Psoas muscle (tissue), 7 donors: ENCODE measurements at regions not wholly inside any gene's neighbourhood (a gene's known extent, or its start where the extent isn't known, plus 50 kb on each side); places are given as distances from the start of the nearest gene placed in this dataset.

Experiments used
- ATAC-seq, 4 donors: fragments of 200-7000 bp; cut with Tn5 transposase; one replicate each; pipeline ENCODE4 v1.9.1; 2020; ENCODE audit warnings: moderate library complexity in 3 of 4, mild to moderate bottlenecking in 2 of 4
- DNase-seq, 2 donors: peaks; one replicate each; pipeline ENCODE4 v3.0.0-alpha.2; 2020
- H3K27ac ChIP-seq: fragments of 200-600 bp; one replicate; pipeline ENCODE4 v1.8.0; 2022
- H3K27me3 ChIP-seq, 3 donors: fragments of 200-600 bp in 1 of 3; one replicate each; pipeline versions ENCODE4 v1.6.1 to v1.8.0; 2013 to 2022; ENCODE audit warnings: low read length in 2 of 3, mild to moderate bottlenecking in 2 of 3, moderate library complexity in 1 of 3; ENCODE audit not compliant: insufficient read depth in 3 of 3
- H3K36me3 ChIP-seq, 2 donors: fragments of 200-600 bp in 1 of 2; one replicate each; pipeline versions ENCODE4 v1.6.1 to v1.8.0; 2013 to 2022; ENCODE audit warnings: low read depth in 1 of 2, mild to moderate bottlenecking in 1 of 2, moderate library complexity in 1 of 2; ENCODE audit not compliant: insufficient read depth in 1 of 2
- H3K4me1 ChIP-seq: fragments of 200-600 bp; one replicate; pipeline ENCODE4 v1.8.0; 2022
- H3K4me3 ChIP-seq: fragments of 200-600 bp; one replicate; pipeline ENCODE4 v1.8.0; 2022; ENCODE audit warnings: mild to moderate bottlenecking
- H3K9me3 ChIP-seq: fragments of 200-600 bp; one replicate; pipeline ENCODE4 v1.8.0; 2022
- CTCF ChIP-seq: fragments of 200-600 bp; IDR thresholded peaks from one replicate; pipeline ENCODE4 v1.8.0; 2022; ENCODE audit warnings: antibody characterized with exemption
- WGBS, 3 donors: extraction: QIAGEN DNeasy Blood & Tissue Kit; methylation state at CpG; one replicate each; pipeline versions ENCODE4 v1.1.6 to v1.1.7; 2013; 5-methylcytosine and 5-hydroxymethylcytosine counted together
- intact Hi-C, 2 donors: fragments of 100-400 bp; cut with DNase I; formaldehyde crosslinking; loops; one replicate each; pipeline versions ENCODE4 v1.11.0 to v1.14.2; 2022
- donor health status: healthy with polysubstance abuse.
- donor health status: DM: no; HTN: no; CAD: no; lungs with moderate emphysema.
- donor health status: Bipolar disorder and iron deficiency.
- donor health status: healthy.
- donor health status: DM: yes; HTN: yes; CAD: no.
- donor health status: DM: no; HTN: no; CAD: no.
- donor health status: DM: yes; HTN: yes; CAD: no.

GRCh38 chr21:43340491-43341377 is 86.2 kb downstream of the SIK1 start:
- peaks cover 25% of the 10 kb centered on the region for H3K4me1 ChIP-seq
- intact Hi-C loops = loop anchor here in 1 of 2 donors (10.0 kb wide), 1 partner anchor 314 kb away; the partner anchor contains the start of genes HSF2BP and RRP1B
- TF ChIP-seq CTCF = no peak
- H3K36me3 ChIP-seq = no peaks in the 10 kb centered on the region
- H3K4me3 ChIP-seq = no peak overlapping the region
- peak; percentile 41 to 55 for DNase-seq
- no peaks in the 10 kb centered on the region for H3K9me3 ChIP-seq
- H3K27ac ChIP-seq = peak overlapping the region; percentile 81
- WGBS, 3 donors = 40 to 57% (median 51%) methylated on average over 29 of the region's 29 CpGs
- H3K27me3 ChIP-seq = no peaks in the 10 kb centered on the region
- peak; percentile 19 to 44 (median 38) for ATAC-seq

DNA sequence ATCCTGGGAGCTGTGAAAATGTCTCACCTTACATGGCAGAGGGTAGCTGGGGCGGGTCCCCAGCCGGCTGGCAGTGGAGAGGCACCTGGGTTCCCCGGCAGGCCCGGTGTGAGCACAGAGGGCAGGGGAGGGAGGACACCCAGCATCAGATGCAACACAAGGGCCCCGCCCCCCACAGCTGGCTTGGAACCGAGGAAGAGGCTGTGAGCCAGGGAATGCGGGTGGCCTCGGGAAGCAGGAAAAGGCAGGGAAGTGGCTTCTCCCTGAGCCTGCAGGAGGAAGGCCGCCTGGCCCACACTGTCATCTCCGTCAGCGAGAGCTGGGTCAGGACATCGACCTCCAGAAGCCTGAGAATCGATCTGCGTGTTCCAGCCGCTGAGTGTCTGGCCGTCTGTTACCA is 87.3 kb downstream of the SIK1 start:
- intact Hi-C loops = loop anchor here in 1 of 2 donors (10.0 kb wide), 1 partner anchor 315 kb away; the partner anchor contains the start of genes HSF2BP and RRP1B
- TF ChIP-seq CTCF = no peak
- Histone ChIP-seq H3K27me3 (no peaks in the 10 kb centered on the region), H3K4me3 (no peak overlapping the region), H3K4me1 (peaks cover 25% of the 10 kb centered on the region), H3K9me3 (no peaks in the 10 kb centered on the region), H3K27ac (no peak overlapping the region), H3K36me3 (no peaks in the 10 kb centered on the region)
- 44 to 65% (median 63%) methylated on average over 16 of the region's 16 CpGs for WGBS, 3 donors
- ATAC-seq (peak in 1 of 4 donors; percentile 12), DNase-seq (peak; percentile 46 to 69)

- ATAC-seq (no peak), DNase-seq (peak in 1 of 2 donors; percentile 46)
- no peak for TF ChIP-seq CTCF
- H3K36me3 ChIP-seq = no peaks in the 10 kb centered on the region
- intact Hi-C loops = no loop called here
- H3K9me3 ChIP-seq = no peaks in the 10 kb centered on the region
- H3K27me3 ChIP-seq = peaks cover 0 to 6% (median 1%) of the 10 kb centered on the region in 3 donors
- H3K4me3 ChIP-seq = no peak overlapping the region
- 63 to 77% (median 72%) methylated on average over 5 of the region's 5 CpGs for WGBS, 3 donors
- H3K4me1 ChIP-seq = peaks cover 25% of the 10 kb centered on the region
- no peak overlapping the region for H3K27ac ChIP-seq
These were observed 88.0 kb downstream of the SIK1 start for GRCh38 chr21:43338951-43339350.

GRCh38 chr21:43337901-43338655 is 88.9 kb downstream of the SIK1 start:
- DNase-seq = no peak
- Histone ChIP-seq H3K27me3 (peaks cover 0 to 11% (median 1%) of the 10 kb centered on the region in 3 donors), H3K4me1 (peaks cover 30% of the 10 kb centered on the region), H3K36me3 (no peaks in the 10 kb centered on the region), H3K4me3 (no peak overlapping the region), H3K27ac (no peak overlapping the region), H3K9me3 (no peaks in the 10 kb centered on the region)
- intact Hi-C loops = no loop called here
- ATAC-seq = no peak
- TF ChIP-seq CTCF = no peak
- 81 to 96% (median 90%) methylated on average over 14 to 18 of the region's 18 CpGs for WGBS, 3 donors
